ENCODE measurements at regions not wholly inside any gene's neighbourhood (a gene's known extent, or its start where the extent isn't known, plus 50 kb on each side); places are given as distances from the start of the nearest gene placed in this dataset.
"Not testable (repeated sequence)": the region's sequence is repeated elsewhere in the genome, so short reads cannot be mapped to it uniquely, and the experiment has no call there.

DNA sequence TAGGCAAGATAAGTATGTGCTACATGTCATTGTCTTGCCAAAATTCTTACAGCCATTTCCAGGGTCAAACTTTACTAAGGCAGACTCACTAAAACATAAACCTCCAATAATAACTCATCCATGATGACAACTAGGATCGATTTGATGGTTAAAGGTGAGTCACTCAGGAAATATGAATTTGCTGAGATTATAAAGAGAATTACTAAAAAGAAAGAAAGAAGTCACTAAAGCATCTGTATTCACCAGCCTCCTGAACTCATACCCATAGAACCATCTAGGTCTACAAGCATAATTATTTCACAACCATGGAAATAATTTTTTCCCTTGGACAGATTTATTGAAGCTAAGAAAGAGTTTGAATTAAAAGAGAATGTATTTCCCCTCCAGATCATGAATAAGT, 258.6 kb downstream of the TLE1 start:
- DNase-seq (ENCODE audit: low spot score), result no peak

DNA sequence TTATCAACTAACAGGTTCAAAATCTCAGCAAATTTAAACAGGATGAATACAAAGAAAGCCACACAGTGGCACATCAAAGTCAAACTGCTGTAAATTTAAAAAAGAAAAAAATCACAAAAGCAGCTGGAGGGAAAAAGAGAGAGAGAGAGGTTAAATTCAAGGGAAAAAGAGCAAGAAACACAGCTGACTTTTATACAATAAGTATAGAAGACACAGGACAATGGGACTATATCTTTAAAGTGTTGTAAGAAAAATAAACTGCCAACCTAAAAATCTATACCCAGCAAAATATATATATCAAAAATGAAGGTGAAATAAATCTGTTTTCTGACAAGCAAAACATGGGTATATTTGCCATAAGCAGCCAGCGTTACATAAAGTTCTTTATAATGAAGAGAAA, 261.5 kb downstream of the TLE1 start:
- DNase-seq (ENCODE audit: low spot score), result no peak

- DNase-seq (ENCODE audit: low spot score), result no peak
Observed at GRCh38 chr9:81424431-81424830, 264.9 kb downstream of the TLE1 start.

GRCh38 chr9:81423589-81424326, 265.6 kb downstream of the TLE1 start:
- no peak for DNase-seq (ENCODE audit: low spot score)

DNA sequence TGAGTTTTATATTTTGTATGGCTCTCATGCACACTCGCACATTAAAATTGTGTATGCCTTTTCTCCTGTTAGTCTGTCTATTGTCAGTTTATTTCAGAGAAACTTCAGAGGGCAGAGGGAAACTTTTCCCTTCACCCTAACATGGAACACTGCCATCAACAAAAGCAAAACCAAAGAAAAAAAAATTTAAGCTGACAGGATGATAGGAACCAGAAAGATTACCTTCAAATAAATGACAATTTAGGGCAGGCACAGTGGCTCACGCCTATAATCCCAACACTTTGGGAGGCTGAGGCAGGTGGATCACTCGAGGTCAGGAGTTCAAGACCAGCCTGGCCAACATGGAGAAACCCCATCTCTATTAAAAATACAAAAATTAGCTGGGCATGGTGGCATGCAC, 268.3 kb downstream of the TLE1 start:
- DNase-seq (ENCODE audit: low spot score), result not testable (repeated sequence)

GRCh38 chr9:81420024-81420423, 269.3 kb downstream of the TLE1 start:
- no peak for DNase-seq (ENCODE audit: low spot score)

- no peak for DNase-seq (ENCODE audit: low spot score)
Observed at GRCh38 chr9:81417941-81418340, 271.4 kb downstream of the TLE1 start.

DNA sequence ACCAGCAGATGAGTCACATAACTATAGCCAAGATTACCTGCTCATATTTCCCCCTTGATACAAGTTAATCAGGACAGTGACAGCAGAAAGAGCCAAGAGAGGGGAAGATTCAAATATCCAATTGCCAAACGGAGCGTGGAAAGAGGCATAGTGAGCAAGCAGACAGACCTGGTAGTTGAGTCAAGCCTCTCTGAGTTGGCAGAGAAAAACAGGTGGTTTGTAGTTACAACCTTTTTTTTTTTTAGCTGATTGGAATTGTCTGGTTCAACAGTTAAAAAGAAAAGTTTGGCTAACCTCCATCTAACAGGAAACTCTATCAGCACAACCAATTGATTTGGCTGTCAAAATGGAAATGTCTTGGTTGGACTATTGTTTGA, 272.1 kb downstream of the TLE1 start:
- DNase-seq (ENCODE audit: low spot score), result peak; percentile 82

- peak; percentile 57 for DNase-seq (ENCODE audit: low spot score)
Observed at GRCh38 chr9:81416476-81417298, 272.7 kb downstream of the TLE1 start.

DNA sequence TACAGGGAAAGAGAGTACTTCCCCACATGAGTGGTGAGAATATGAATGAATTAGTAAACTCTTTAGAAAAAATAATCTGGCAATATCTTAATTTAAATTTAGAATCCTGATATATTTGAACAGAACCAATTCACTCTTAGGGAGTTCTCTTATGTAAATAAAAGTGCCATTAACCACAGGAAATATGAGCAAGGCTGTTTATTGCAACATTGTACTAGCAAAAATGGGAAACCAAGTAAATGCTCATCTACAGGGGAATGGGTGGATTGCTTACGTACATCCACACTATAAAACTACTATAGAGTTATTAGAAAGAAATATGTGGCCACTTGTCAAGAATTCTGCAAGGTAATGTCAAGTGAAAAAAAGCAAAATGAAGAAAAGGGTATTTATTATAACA, 274.5 kb downstream of the TLE1 start:
- no peak for DNase-seq (ENCODE audit: low spot score)

DNA sequence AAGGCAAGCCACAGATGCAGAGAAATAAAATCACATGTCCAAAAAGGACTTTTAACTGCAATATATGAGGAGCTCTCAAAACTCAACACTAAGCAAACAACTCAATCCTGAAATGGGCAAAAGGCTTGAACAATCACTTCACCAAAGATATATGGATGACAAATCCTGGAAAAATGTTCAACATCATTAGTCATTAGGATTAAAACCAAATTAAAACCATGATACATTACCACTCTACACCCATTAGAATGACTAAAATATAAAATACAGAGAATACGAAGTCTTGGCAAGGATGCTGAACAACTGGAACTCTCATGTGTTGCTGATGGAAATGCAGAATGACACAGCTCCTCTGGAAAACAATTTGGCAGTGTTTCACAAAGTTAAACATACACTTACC, 277.4 kb downstream of the TLE1 start:
- DNase-seq (ENCODE audit: low spot score), result peak; percentile 50

- peak; percentile 89 for DNase-seq (ENCODE audit: low spot score)
Observed at GRCh38 chr9:81410201-81410600, 279.1 kb downstream of the TLE1 start.

DNA sequence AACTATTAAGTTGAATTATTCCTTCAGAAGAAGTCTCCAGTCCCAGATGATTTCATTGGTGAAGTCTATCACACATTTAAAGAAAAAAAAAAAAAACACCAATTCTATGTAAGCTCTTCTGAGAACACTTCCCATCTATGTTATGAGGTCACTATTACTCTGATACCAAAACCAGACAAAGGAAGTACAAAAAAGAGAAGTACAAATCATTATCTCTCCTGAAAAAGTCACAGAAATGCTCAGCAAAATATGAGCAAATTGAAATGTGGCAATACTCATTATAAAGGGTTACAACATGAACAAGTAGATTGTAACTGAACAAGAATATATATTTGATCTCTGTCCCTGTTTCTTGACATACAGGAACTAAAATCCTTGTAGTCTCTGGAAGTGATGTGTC, 280.4 kb downstream of the TLE1 start:
- no peak for DNase-seq (ENCODE audit: low spot score)

DNA sequence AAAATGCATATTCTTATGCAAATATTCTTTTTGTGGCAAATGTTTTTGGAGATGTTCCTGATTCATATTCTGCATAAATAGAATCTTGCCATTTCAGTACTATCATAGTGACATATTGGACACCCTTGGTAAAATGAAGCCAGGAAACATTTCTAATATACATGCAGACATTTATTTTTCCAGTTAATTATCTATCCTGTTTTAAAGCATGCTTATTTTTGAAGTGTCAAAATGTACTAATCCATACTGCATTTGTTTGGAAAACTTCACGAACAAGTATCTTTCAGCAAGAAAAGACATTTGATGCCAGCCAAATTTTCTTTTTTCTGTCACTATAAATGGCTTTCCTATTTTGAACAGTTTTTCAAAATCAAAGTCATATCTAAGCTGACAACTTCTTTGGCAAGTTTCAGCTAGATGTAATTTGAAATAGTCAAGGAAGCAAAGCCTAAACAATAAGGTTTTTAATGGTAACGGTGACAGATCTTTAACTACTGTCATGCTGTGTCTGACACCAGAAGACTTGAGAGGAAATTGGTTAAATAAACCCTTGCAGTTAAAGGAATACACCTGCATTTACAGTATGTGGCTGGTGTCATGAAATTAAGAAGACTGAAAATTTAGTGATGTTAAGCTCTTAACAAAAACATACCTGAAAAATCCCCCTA, 284.3 kb downstream of the TLE1 start:
- DNase-seq (ENCODE audit: low spot score), result no peak

- no peak for DNase-seq (ENCODE audit: low spot score)
Observed at GRCh38 chr9:81397481-81398381, 291.6 kb downstream of the TLE1 start.

DNA sequence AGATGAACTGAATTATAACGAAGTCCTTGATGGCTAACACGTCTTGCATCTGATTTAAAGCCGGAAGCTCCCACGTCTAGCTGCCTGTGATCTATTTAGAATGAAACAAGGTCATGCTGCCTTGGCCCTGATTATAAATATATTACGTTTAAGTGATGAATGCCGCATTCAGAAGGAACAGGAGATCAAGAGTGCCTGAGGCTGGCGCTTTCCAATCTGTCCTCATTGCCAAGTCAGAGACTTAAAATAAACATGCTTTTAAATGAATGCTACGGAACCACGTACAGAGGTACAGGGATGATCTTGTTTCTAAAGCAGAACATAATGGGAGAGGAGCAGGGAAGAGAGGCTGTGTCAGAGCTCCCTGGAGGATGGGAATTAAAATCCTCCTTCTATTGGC, 292.8 kb downstream of the TLE1 start:
- DNase-seq (ENCODE audit: low spot score), result no peak

- DNase-seq (ENCODE audit: low spot score), result no peak
Observed at GRCh38 chr9:81395676-81396054, 293.7 kb downstream of the TLE1 start.

DNA sequence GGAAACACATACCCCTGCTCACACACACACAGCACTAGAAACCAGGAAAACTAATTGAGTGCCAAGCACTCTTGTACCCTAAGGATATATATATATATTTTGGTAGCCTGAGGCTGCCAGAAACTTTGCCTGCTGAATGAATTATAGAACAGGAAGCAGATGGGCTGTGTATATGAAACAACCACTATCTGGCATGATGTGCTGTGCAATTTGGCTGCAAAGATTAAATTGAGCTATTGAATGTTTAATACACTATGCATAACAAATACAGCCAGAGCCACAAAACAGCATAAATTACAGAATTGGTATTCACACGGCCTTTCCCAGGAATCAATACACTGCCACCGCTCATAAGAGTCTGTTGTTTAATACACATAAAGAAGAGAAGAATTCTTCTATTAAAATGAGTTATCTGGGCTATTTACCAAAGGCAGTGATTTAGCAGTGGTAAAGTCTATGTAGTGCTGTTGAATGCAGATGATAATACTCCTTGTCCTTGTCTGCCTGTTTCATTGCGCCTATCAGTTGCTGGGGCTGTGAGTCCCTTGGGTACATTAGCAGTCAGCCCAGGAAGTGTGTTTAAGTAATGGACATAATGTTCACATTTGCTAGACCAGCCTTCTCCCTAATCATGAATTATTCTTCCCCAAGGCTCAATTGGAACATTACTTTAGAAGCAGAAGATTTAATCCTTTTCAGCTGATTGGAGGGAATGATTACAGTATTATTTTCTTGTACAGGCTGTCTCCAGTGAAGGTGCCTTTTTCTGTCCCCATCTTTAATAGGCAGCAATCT, 294.3 kb downstream of the TLE1 start:
- no peak for DNase-seq (ENCODE audit: low spot score)

DNA sequence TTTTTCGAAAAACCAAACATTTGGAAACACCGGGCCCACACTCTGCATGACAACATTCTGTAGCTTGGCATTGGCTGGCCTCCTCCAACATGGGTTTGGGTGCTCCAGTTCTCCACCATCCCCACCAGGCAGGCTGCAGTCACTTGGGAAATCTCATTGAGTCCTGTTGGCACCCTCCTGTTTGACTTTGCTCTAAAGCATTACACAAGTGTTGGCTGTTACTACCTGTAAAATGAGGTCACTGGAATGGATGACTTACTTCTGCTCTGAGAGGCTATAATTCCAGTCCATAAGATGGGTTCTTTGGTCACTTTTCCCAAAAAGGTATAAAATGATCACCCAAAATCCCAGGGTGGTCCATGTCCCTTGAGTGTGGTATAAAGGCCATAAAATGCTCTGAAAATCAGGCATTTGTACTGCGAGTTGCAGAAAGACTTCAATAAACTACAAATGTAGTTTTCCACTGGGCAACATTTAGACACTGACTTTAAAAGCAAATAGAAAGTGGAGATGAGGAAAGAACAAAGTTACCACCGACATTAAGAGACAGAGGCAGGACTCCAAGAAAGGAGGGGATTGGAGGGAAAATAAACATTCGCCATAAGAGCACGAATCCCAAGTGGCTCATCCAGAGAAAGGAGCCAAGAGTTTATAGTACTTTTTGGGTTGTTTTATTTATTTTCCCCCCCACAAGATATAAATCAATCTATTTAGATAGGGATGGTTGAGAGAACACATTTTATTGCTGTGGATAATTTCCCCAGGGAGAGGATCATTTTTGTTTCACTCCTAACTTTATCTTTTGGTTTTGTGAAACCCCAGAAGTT, 295.1 kb downstream of the TLE1 start:
- no peak for DNase-seq (ENCODE audit: low spot score)

- DNase-seq (ENCODE audit: low spot score), result peak; percentile 59
Observed at GRCh38 chr9:81391457-81391825, 297.9 kb downstream of the TLE1 start.
